HS-5 (cell line): ENCODE measurements at regions not wholly inside any gene's neighbourhood (a gene's known extent, or its start where the extent isn't known, plus 50 kb on each side); places are given as distances from the start of the nearest gene placed in this dataset.
"Not testable (repeated sequence)": the region's sequence is repeated elsewhere in the genome, so short reads cannot be mapped to it uniquely, and the experiment has no call there.

Source experiments
- DNase-seq: peaks from one replicate; pipeline ENCODE4 v3.0.0-alpha.2; 2012; ENCODE audit warnings: low read depth

DNA sequence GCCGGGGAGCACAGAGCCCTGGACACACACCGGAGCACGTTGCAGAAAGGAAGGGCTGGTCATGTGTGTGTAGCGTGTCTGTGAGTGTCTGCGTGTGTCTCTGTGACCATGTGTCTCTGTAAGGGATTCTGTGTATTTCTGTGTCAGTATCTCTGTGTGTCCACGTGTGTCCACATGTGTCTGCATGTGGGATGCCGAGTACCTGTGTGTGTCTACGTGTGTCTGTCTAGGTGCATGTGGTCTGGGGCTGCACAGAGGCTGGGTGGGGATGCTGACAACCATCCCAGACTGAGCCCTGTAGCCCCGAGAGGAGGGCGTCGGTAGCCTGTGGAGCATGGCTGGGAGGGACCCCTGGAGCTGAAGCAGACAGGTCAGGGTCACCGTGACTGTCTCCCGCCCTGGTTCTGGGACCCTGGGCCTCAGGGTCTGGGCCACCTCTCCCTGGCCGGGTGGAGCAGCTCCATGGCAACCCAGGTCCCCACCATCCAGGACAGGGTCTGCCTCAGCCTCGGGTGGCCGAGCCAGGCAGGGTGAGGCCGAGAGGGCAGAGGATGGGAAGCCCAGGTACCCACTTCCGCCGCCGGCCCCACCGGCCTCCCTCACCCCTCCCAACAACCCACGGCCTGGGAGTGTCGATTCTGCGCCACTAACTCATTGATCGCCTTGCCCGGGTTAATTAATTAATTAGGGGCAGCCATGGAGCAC lies 122.7 kb downstream of the FAM53A start:
- no peak for DNase-seq

DNA sequence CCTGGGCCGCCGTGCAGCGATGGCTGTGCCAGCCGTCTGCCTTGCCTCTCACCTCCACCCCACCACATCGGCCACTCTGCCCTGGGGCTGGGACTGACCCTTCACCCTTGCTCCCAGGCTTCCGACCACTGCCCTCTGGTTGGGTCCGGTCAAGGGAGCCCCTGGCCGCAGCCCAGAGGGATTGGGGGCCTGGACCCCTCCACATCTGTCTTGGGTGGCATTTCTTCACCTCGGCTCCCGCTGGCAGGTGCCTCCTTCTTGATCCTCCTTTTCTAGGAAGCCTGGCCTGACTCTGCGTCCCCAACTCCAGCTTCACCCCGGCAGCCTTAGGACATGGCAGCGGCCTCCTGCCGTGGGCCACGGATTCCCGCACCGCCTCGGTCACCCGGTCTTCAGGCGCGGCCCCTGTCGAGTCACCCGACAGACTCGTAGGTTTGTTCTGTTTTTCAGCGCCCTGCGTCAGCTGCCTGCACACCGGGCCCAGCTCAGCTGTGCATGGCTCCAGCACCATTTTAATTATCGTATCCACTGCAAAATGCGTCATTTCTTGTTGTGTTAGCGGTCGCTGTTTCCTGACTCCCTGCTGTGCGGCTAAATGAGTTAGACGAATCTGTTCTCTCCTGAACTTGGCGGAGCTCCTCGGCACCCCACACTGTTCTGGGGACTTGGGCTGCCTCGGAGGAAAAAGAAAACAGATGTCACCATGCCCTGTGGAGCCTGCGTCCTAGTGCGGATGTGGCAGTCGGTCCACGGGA lies 124.0 kb downstream of the FAM53A start:
- DNase-seq: no peak

- DNase-seq: no peak
Measured at GRCh38 chr4:1558205-1558604, 125.9 kb downstream of the FAM53A start.

DNA sequence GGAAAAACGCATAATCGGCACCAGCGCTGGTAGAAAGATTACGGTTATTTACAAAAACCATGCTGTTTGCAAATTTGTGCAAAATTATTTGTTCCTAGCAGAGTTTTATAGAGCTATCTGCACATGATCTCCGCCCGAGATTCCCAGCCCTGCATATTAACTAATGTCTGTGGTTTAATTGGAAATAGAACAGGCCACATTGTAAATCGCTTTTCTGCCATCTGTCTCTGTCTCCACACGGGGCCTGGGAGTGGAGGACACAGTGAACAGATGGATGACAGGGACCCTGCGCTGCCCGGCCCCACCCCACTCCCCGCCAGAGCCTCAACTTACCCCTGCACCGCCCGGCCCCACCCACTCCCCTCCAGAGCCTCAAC lies 126.9 kb downstream of the FAM53A start:
- DNase-seq: no peak

DNA sequence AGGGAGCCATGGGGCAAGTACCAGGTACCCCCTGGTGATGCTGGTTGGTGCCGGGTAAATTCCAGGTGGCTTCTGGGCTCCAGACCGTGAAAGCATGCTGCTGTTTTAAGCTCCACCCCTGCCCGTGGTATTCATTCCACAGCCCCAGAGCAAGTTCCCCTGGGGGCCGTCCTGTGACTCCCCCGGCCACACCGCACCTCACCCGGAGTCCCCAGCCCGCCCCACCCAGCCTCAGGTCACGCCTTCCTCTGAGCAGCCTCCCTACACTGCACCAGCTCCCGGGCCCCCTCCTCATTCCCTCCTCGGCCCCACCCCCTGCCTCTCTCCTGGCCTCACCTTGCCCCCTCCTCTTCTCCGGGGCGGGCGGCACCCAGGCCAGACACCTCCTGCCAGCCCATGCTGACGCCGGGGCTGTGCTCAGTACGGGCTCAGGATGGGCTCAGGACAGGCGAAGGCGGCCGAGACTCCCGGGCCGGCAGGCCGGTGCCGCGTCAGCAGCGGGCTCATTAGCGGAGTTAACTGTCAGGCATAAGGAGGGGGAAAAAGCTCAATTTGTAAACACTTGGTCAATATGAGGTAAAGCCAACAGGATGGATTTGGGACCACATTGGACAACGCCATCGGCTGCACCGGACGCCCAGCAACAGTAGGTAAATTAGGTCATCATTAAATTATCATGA lies 127.4 kb downstream of the FAM53A start:
- no peak for DNase-seq

DNA sequence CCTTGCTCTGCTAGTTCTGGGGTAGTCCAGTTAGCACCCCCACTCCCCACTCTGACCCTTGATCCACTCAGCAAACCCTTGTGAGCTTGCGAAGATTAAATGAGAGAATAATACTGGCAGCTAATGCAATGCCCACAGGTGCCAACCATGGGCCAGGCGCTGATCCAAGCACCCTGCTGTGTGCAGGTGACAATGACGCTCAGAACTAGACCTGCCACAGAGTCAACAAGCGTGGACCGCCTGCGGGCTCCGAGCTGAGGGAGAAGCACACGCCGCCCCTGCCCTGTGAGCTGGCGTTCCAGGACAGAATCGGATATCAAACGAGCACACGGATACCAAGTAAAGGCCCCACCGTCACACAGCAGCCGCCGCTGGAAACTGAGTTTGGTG lies 129.2 kb downstream of the FAM53A start:
- no peak for DNase-seq

- DNase-seq: no peak
Measured at GRCh38 chr4:1554246-1554875, 129.8 kb downstream of the FAM53A start.

GRCh38 chr4:1553365-1553764 lies 130.7 kb downstream of the FAM53A start:
- no peak for DNase-seq

GRCh38 chr4:1552451-1552850 lies 131.7 kb downstream of the FAM53A start:
- DNase-seq: no peak

DNA sequence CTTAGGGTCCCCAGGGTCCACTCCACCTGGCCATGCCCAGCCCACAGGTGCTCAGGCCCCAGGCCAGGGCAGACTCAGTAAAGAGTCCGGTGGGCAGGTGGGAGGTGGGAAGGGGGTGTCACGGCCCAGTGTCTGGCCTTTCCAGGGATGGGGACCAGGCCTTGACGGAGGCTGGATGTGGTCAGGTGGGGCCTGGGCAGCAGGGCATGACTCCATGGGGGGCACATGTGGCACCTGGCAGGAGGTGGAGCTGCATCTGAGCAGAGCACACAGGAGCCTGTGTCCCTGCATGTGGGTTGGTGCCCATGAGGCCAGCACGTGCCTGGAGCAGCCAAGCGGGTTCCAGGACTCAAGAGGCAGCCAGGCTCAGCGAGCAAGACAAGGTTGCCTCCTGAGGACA lies 132.9 kb downstream of the FAM53A start:
- DNase-seq: no peak

DNA sequence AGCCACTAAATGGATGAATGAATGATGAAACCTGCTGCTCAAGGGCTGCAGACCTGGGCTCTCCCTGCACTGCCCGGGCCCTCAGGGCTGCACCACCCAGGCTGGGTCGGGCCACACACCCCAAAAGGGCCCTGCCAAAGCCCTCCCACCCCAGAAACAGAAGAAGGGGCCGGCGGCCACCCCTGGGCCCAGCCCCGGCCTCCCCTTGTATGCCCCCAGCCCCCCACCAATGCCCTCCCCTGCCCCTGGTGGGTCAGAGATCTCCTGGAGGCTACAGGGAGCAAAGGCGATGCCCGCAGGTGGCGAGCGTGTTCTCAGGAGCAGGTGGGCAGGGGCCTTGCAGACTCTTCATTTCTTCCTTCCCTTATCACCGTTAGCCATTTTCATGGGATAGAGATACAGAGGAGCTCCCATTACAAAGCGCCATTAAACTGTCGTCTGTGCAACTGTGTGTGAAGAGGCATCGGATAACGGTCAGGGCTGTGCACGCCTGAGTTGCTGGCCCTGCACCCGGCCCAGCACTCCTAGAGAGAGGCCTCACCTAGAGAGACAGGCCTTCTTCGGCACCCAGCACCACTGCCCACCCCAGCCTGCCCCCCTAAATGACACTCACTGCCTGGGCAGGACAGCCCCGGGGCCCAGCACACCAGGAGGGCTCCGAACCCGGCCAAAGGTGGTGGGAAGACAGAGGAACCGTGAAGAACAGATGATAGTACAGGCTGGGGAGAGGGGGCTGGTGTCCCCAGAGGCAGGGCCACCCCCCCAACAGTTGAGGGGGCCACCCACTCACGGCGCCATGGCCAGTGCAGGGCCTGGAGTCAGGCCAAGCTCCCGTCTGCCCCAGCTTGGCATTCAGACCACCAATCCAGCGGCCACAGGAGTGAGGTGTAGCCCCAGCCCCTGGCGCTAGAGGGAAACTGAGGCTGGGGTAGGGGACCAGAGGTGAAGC lies 133.7 kb downstream of the FAM53A start:
- no peak for DNase-seq

GRCh38 chr4:1549638-1550035 lies 134.5 kb downstream of the FAM53A start:
- DNase-seq: no peak

DNA sequence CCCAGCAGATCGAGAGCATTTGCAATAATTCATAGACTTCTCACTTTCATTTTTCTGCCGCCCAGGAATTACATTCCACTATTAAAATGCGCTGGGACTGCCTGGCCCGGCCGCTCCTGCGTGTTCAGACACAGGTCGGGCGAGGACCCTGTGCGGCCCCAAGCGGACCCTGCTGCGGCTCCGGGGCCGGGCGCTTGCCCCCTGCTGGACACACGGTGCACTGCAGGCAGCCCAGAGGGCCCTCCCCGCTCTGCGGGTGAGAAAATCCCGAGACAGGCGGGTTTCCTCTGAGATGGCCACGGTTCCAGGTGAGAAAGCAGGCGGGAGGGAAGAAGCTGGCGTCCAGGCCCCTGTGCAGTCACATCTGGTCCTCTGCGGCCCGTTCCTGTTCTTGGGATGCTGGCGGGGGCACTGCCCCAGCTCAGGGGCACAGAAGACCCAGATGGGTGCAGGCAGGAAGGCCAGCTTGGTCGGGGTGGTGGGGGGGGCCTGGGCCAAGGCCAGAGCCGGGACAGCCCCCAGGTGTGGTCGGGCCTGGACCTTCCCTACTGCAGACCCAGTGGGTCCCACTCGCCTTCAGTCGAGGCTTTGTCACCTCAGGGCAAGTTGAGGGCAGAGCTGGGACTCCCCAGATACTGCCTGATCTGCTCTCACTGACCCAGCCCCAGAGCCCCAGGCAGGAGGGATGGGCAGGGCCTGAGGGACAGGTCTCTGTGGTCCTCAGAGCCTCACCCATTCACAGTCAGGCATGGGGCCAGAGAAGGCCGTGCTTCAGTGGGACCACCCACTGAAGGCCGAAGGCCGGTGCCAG lies 135.1 kb downstream of the FAM53A start:
- not testable (repeated sequence) for DNase-seq

GRCh38 chr4:1547856-1548826 lies 136.0 kb downstream of the FAM53A start:
- no peak for DNase-seq

DNA sequence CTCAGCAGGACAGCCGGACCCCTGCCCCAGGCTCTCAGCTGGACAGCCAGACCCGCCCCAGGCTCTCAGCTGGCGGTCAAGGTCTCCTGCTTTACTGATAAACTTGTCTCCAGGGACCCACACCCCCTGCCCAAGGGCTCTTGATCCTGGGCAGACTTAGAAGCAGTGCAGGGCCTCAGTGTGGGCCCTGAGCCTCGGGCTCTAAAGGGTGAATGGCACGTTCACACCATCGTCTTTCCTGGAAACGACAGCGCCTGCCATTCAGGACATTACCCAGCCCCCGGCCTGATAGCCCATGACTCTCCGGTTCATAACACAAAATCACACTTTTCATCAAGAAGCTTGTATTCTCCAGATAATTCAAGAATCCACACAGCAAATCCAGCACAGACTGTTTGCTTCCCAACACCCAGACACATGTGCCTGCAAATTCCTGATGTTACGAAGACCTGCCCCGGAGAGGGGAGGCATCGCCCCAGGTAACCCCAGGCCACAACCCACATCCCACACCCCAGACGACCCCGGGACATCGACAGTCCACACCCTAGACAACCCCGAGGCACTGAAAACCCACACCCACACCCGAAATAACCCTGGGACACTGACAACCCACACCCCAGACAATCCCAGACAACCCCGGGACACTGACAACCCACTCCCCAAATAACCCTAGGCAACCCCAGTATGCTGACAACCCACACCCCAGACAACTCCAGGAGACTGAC lies 136.8 kb downstream of the FAM53A start:
- no peak for DNase-seq

DNA sequence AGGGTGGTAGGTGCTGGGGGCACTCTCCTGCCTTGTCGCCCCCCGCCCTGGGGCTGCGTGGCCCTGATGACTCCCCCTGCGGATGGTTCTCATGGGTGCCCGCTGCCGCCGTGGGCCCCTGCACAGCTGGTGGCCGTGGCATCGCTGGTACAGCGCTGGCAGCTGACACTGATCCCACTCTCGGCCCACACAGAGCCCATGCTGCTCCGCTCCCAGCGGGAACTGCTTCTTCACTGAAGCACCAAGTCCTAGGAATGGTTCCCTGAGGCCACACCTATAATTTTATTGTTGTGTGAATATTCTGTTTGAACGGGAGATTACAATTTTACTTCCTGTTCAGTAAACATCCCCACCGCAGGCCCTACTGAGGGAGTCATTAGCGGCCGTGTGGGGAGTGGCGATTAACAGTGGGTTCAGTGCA lies 138.6 kb upstream of the NKX1-1 start:
- DNase-seq: no peak

- DNase-seq: not testable (repeated sequence)
Measured at GRCh38 chr4:1544435-1544834, 138.2 kb upstream of the NKX1-1 start.

- DNase-seq: no peak
Measured at GRCh38 chr4:1543976-1544375, 137.7 kb upstream of the NKX1-1 start.

DNA sequence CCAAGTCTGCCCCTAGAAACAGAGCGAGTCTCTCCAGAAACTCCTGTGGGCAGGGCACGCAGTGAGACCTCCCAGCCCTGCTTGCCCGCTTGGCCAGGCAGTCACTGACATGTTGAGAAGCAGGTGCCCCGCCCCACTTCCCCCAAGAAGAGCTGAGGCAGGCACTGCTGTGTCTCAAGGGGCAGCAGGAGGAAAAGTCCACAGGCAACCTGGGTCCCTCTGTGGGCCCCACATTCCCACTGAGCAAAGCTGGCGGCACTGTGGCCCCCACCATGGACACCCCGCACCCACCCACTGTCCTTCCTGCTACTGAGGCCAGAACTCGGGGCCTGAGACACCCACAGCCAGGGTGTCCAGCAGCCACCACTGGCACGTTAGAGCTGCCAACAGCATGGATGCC lies 137.3 kb upstream of the NKX1-1 start:
- no peak for DNase-seq
